DND-41 (cell line): ENCODE measurements at regions not wholly inside any gene's neighbourhood (a gene's known extent, or its start where the extent isn't known, plus 50 kb on each side); places are given as distances from the start of the nearest gene placed in this dataset.

Source experiments
- ATAC-seq: fragments of 200-7000 bp; cut with Tn5 transposase; 3 replicates; pipeline ENCODE4 v1.9.1; 2021; ENCODE audit warnings: low read depth; ENCODE audit not compliant: insufficient read depth
- DNase-seq: peaks from one replicate; pipeline ENCODE4 v3.0.0-alpha.2; 2020
- H2AFZ ChIP-seq: 2 replicates; pipeline ENCODE4 v1.6.0; 2012; ENCODE audit warnings: low read depth, low read length
- H3K27ac ChIP-seq: 2 replicates; pipeline ENCODE4 v1.5.1; 2012; ENCODE audit warnings: low read length, inconsistent platforms
- H3K27me3 ChIP-seq: fragments of 200-600 bp; sonication (generic); 2 replicates; pipeline ENCODE4 v1.6.0; 2012; ENCODE audit warnings: low read length, mild to moderate bottlenecking, inconsistent platforms; ENCODE audit not compliant: insufficient read depth, poor library complexity
- H3K36me3 ChIP-seq: 2 replicates; pipeline ENCODE4 v1.5.1; 2012; ENCODE audit warnings: low read length, inconsistent platforms; ENCODE audit not compliant: insufficient read depth
- H3K4me1 ChIP-seq: 2 replicates; pipeline ENCODE4 v1.5.1; 2012; ENCODE audit warnings: mild to moderate bottlenecking, low read length; ENCODE audit not compliant: insufficient read depth
- H3K4me2 ChIP-seq: 2 replicates; pipeline ENCODE4 v1.6.0; 2012; ENCODE audit warnings: mild to moderate bottlenecking, moderate library complexity, low read length, inconsistent platforms; ENCODE audit not compliant: insufficient read depth
- H3K4me3 ChIP-seq, 2 experiments: fragments of 200-600 bp in 1 of 2; shearing (Covaris generic) in 1 of 2; 2 replicates each; pipeline ENCODE4 v1.5.1; 2012 to 2016; ENCODE audit warnings: inconsistent platforms in 2 of 2, low read length in 2 of 2, mild to moderate bottlenecking in 2 of 2, low read depth in 1 of 2, moderate library complexity in 1 of 2
- H3K79me2 ChIP-seq: 2 replicates; pipeline ENCODE4 v1.6.0; 2012; ENCODE audit warnings: low read length, inconsistent platforms; ENCODE audit not compliant: insufficient read depth
- H3K9ac ChIP-seq: 2 replicates; pipeline ENCODE4 v1.6.0; 2012; ENCODE audit warnings: low read depth, mild to moderate bottlenecking, inconsistent platforms, low read length, moderate library complexity
- H3K9me3 ChIP-seq: 2 replicates; pipeline ENCODE4 v1.5.1; 2012; ENCODE audit warnings: low read length, moderate library complexity, mild to moderate bottlenecking, inconsistent platforms; ENCODE audit not compliant: insufficient read depth, severe bottlenecking
- H4K20me1 ChIP-seq: 2 replicates; pipeline ENCODE4 v1.6.0; 2012; ENCODE audit warnings: low read length; ENCODE audit not compliant: insufficient read depth
- EZH2 ChIP-seq: IDR thresholded peaks from 3 replicates; pipeline ENCODE4 v1.6.1; 2012; ENCODE audit warnings: borderline replicate concordance, low read depth, mild to moderate bottlenecking, moderate library complexity, low read length, inconsistent platforms; ENCODE audit not compliant: severe bottlenecking
- TF ChIP-seq, protein P1 (sequence below): IDR thresholded peaks from 2 replicates; pipeline ENCODE4 v1.5.1; 2012; ENCODE audit warnings: borderline replicate concordance, low read length, moderate library complexity, mild to moderate bottlenecking; ENCODE audit not compliant: poor library complexity, severe bottlenecking; ENCODE audit errors: extremely low read depth

GRCh38 chr2:2742726-2743125, 411.7 kb upstream of the MYT1L start:
- no peaks in the 10 kb centered on the region for H3K27me3 ChIP-seq
- H2AFZ ChIP-seq, result no peak overlapping the region
- no peaks in the 10 kb centered on the region for H3K79me2 ChIP-seq
- no peaks in the 10 kb centered on the region for H4K20me1 ChIP-seq
- H3K4me2 ChIP-seq, result no peak overlapping the region
- H3K27ac ChIP-seq, result no peak overlapping the region
- H3K4me1 ChIP-seq, result no peaks in the 10 kb centered on the region
- TF ChIP-seq, protein P1, sequence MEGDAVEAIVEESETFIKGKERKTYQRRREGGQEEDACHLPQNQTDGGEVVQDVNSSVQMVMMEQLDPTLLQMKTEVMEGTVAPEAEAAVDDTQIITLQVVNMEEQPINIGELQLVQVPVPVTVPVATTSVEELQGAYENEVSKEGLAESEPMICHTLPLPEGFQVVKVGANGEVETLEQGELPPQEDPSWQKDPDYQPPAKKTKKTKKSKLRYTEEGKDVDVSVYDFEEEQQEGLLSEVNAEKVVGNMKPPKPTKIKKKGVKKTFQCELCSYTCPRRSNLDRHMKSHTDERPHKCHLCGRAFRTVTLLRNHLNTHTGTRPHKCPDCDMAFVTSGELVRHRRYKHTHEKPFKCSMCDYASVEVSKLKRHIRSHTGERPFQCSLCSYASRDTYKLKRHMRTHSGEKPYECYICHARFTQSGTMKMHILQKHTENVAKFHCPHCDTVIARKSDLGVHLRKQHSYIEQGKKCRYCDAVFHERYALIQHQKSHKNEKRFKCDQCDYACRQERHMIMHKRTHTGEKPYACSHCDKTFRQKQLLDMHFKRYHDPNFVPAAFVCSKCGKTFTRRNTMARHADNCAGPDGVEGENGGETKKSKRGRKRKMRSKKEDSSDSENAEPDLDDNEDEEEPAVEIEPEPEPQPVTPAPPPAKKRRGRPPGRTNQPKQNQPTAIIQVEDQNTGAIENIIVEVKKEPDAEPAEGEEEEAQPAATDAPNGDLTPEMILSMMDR, result no peak
- TF ChIP-seq EZH2, result no peak
- ATAC-seq (no peak), DNase-seq (no peak)
- no peaks in the 10 kb centered on the region for H3K9me3 ChIP-seq
- H3K9ac ChIP-seq, result no peak overlapping the region
- no peak overlapping the region for H3K4me3 ChIP-seq
- H3K36me3 ChIP-seq, result no peaks in the 10 kb centered on the region

GRCh38 chr2:2740238-2740775, 409.2 kb upstream of the MYT1L start:
- Histone ChIP-seq H3K36me3 (no peaks in the 10 kb centered on the region), H3K9me3 (no peaks in the 10 kb centered on the region), H3K27ac (no peak overlapping the region), H3K79me2 (no peaks in the 10 kb centered on the region), H2AFZ (no peak overlapping the region), H3K4me3 (no peak overlapping the region), H3K4me2 (no peak overlapping the region), H4K20me1 (no peaks in the 10 kb centered on the region), H3K9ac (no peak overlapping the region), H3K4me1 (no peaks in the 10 kb centered on the region), H3K27me3 (no peaks in the 10 kb centered on the region)
- ATAC-seq (no peak), DNase-seq (no peak)
- TF ChIP-seq, protein P1, result no peak
- no peak for TF ChIP-seq EZH2

GRCh38 chr2:2739231-2739795, 408.2 kb upstream of the MYT1L start:
- H3K27me3 ChIP-seq, result no peaks in the 10 kb centered on the region
- H3K27ac ChIP-seq, result no peak overlapping the region
- H3K79me2 ChIP-seq, result no peaks in the 10 kb centered on the region
- DNase-seq, result no peak
- H4K20me1 ChIP-seq, result no peaks in the 10 kb centered on the region
- no peaks in the 10 kb centered on the region for H3K36me3 ChIP-seq
- no peaks in the 10 kb centered on the region for H3K4me1 ChIP-seq
- no peak overlapping the region for H3K4me3 ChIP-seq
- H2AFZ ChIP-seq, result no peak overlapping the region
- no peak overlapping the region for H3K9ac ChIP-seq
- no peak overlapping the region for H3K4me2 ChIP-seq
- no peak for TF ChIP-seq EZH2
- TF ChIP-seq, protein P1, result no peak
- no peak for ATAC-seq
- no peaks in the 10 kb centered on the region for H3K9me3 ChIP-seq

DNA sequence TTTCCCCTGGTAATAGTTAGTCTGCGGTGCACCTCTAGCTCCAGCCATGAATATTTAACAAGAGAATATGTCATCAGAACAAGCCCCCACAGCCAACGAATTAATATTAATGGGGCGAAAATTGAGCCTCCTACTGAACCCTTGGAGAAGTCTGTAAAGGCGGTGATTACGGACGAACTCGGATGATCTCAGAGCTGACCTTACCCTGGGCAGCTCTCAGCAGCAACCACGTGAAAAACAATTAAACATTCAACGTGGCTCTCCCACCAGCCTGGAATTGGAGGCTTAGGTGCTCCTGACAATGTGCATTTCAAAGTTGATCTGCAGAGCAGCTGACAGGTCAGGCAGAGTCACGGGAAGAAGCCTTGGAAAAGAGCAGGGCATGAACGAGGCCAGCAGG, 407.6 kb upstream of the MYT1L start:
- Histone ChIP-seq H3K9me3 (no peaks in the 10 kb centered on the region), H3K79me2 (no peaks in the 10 kb centered on the region)
- ATAC-seq, result no peak

More for the DNA sequence above, 407.6 kb upstream of the MYT1L start:
- DNase-seq, result no peak
- H3K27ac ChIP-seq, result no peak overlapping the region
- H3K9ac ChIP-seq, result no peak overlapping the region
- no peaks in the 10 kb centered on the region for H3K36me3 ChIP-seq
- H3K4me2 ChIP-seq, result no peak overlapping the region
- no peaks in the 10 kb centered on the region for H3K4me1 ChIP-seq
- no peak for TF ChIP-seq EZH2
- TF ChIP-seq, protein P1, result no peak
- no peak overlapping the region for H3K4me3 ChIP-seq
- no peak overlapping the region for H2AFZ ChIP-seq
- H3K27me3 ChIP-seq, result no peaks in the 10 kb centered on the region
- no peaks in the 10 kb centered on the region for H4K20me1 ChIP-seq
